CD4-positive, alpha-beta T cell treated with Interferon gamma for 1 hour (primary cell): ENCODE measurements at regions not wholly inside any gene's neighbourhood (a gene's known extent, or its start where the extent isn't known, plus 50 kb on each side); places are given as distances from the start of the nearest gene placed in this dataset.
"Not testable (repeated sequence)": the region's sequence is repeated elsewhere in the genome, so short reads cannot be mapped to it uniquely, and the experiment has no call there.

Source experiments
- DNase-seq: peaks from one replicate; pipeline ENCODE4 v3.0.0-alpha.2; 2020

DNA sequence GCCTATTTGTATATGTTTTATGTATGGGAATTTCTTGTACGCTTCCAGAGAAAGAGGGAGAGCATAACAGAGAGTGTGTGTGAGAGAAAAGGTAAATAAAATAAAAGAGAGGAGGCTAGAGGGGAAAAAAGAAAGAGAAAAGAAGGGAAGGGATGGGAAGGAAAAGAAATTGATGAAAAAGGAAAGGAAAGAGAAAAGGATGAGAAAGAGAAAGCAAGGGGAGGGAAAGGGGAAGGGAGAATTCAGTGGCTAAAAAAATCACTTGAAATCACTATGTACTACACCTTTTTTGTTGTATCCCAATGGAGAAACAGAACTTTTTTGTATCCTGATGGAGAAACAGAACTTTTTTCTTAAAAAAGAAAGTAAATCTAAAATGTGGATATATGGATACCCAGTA is 165.5 kb upstream of the MBNL1 start:
- DNase-seq, result no peak

DNA sequence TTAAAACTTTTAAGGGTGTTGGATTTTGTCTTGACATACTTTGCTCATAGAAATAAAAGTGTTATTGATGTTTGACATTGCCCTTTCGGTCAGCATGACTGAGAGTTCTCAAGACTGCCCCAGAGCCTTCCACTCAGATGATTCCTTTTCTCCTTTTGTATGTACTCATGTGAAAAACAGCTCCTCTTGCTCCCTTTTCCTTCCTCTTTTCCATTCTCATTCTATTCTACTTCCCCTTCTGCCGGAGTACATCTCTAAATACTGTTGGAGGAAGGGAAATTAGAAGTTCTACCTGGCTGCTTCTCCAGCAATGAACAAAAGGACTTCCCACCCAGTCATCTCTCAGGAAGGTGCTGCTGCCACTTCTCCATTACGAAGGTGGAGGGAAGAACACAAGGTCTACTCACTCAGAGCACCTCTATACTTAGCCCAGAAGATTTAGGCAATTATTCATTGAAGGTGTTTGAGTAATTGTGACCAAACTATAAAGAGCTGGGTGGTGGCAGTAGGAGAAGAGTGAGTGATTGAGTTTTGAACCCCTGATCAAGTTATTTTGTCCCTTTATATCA is 163.8 kb upstream of the MBNL1 start:
- no peak for DNase-seq

DNA sequence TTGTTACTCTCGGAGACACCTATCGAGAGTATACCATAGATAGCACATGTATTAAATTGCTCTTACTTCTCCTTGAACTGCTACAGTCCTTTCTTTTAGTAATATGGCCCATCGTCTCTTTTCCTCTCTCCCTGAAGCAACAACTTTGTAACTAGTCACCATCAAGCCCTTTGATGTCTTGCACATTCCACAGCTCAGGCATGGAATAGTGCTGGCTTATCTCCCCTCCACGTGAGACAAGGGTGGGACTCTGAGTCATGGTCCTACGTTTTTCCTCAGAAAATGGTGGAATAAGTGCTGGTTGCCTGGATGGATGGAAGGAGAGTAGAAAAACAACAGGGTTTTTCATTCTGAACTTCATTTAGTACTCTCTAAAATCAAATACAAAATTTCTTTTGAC is 163.3 kb upstream of the MBNL1 start:
- no peak for DNase-seq

DNA sequence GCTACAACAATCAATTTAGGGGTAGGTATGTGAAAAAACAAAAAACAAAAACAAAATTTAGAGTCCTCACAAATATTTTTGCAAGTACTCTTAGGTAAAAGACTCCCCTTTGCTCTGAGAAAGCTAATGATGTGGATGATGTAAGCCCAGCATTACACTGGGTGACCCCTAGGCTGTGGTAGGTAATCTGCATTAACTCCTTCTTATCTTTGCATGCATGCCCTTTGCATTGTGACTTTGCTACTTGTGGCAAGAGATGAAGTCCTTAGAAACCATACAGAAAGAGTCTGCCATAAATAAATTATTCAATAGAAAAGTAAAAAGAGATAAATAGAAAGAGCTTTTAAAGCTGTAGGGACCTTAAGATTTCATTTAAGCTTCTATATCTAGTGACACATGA is 159.7 kb upstream of the MBNL1 start:
- DNase-seq, result no peak

DNA sequence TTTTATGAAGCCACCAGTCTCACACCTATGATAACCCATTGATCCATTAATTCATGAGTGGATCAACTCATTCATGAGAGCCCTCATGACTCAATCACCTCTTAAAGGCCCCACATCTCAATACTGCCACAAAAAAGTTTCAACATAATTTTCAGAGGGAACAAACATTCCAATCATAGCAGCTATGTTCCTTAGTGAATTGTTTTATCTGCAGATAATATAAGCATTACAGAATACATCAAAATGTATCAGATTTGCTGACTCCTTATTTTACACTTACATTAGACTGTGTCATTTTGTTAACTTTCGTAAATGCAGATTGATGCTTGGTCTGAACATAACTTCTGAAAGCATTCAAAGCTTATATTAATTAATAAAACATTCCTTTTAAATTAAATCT is 155.3 kb upstream of the MBNL1 start:
- DNase-seq, result no peak

- no peak for DNase-seq
Observed at GRCh38 chr3:152113992-152114651, 154.6 kb upstream of the MBNL1 start.

DNA sequence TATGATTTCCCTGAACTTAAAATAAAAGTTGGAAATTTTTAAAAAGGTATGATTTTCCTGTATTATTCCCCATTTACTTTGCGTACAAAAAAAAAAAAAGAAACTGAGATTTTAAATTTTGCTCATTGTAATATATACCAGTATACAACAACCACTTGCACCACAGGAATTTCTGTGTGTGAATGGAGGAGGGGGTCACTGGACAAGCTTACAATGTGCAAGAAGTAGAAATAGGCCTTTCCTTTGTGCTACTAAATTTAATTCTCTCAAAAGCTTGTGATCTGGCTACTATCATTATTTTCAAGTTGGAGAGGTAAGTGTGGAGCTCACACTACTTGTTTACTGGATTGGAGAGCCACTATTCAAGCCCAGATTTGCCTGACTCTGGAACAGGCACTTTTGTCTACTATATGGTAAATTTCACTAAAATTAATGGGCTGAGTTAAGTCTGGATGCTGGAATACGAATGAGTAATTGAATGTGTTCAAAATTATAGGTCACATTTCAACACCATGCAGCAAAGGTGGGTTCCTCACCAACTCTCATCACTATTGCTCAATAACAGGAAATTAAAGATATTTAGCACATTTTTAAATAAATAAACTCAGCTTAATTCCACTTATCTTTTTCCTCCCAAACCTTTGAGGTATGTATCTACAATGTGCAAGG is 148.0 kb upstream of the MBNL1 start:
- no peak for DNase-seq

GRCh38 chr3:152121270-152121636 is 147.5 kb upstream of the MBNL1 start:
- no peak for DNase-seq

GRCh38 chr3:152122851-152123250 is 145.9 kb upstream of the MBNL1 start:
- no peak for DNase-seq

DNA sequence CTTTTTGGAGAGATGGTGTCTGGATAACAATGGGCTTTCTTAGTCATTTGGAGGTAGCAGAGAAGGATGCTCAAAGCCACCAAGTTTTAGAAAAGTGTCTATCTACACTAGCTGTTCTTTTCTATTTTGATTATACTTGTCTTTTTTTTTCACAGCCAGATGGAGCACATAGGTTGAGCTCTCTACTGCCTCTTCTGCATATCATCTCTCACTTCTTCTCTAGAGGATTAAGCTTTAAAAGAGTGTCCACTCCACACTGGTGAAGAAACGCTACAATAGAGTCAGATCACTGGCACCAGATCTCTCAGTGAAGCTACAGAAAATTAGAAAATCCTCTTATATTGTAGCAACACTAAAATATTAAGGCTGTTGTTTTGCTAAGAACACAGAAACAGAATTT is 145.3 kb upstream of the MBNL1 start:
- no peak for DNase-seq

GRCh38 chr3:152126260-152126659 is 142.5 kb upstream of the MBNL1 start:
- no peak for DNase-seq

- DNase-seq, result no peak
Observed at GRCh38 chr3:152127058-152127457, 141.7 kb upstream of the MBNL1 start.

- no peak for DNase-seq
Observed at GRCh38 chr3:152128356-152128755, 140.4 kb upstream of the MBNL1 start.

DNA sequence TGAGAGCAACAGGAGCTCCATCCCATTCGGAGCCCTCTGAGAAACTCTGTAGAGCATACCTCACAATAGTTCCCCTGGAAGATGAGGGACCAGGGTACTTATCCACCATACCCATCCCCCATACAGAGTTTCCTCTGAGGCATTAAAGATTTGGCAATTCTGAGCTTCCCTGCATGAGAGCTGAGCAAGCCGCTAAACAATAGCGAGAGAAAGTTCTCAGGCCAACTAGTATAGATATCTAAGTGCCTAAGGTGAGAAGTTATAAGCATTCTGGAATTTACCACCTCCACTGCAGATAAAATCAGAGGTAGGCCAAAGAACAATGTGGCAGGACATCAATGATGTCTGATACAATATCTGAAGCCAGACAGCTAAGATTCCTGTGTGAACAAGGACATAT is 129.1 kb upstream of the MBNL1 start:
- no peak for DNase-seq

DNA sequence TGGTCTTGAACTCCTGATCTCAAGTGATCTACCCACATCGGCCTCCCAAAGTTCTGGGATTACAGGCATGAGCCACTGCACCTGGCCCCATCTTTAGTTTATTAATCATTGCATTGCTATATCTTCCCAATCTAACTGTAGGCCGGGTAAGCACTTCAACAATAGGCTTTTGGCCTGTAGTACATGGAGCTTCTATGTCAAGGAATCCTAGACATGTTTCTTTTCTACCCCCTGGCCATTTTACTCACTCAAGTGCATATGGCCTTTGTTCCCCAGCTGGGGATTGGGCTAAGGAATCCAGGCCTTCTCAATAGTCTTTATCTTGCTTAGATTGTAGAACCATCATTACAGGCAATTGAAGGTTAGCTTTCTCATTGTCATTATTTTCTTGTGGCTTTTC is 122.3 kb upstream of the MBNL1 start:
- DNase-seq, result no peak

DNA sequence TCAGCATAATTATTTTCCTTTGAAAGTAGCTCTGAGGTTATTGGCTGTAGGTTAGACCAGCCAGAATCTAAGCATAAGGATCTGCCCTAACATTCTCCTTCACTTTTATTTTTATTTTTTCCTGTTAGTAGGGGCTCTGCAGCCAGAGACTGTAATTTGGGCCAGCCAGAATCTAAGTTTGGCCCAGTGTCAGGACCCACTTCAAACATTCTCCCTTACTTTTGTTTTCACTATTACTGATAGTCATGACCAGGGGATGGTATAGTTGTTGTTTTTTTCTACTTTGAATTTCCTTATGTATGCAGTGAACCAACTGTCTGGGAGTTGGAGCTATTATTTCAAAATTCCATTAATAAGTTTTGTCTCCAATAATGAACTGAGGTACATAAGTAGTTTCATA is 121.0 kb upstream of the MBNL1 start:
- no peak for DNase-seq

DNA sequence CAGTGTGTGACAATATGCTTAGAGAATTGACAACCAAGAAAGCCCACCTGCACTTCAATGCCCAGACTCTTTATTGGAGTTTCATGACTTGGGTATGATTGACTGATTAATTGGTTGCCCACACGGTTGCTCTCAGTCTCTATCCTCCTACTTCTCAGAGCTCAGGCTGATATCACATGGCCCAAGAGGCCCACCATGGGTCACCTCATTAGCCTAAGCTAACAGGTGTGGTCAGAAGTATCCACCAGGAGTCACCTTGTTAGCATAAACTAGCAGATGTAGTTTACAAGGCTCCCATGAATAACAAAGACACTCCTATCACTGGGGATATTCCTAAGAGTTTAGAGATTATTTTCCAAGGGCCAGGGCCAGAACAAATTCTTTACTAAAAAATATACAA is 120.2 kb upstream of the MBNL1 start:
- DNase-seq, result no peak

GRCh38 chr3:152149832-152150231 is 118.9 kb upstream of the MBNL1 start:
- DNase-seq, result no peak

DNA sequence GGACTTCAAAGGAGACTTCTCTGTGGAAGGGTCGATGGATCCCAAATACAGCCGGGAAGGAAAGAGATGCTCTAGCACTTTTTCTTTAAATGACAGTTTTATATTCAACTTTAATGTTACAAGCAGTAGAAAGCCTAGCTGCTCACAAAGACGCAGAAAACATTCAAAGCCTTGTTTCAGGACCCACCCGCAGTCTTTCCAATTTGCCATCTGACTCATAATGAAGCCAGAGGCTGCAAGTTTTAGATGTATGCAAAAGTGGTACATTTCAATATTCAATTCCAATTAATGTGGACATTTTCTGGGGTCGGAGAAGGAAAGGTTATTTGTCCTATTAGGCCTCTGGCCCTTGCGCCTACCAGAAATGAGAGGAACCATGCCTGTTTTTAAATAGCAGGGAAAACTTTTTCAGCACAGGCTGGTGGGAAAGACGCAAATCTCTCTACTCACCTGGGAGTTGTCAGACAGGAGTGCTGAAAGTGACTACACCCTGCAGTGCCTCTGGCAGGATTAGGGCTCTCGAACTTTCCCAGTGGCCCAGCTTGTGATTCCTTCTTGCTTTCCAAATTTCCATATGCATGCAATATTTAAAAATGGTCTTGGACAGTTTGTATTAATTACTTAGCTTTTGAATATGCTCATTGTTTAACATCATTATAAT is 117.4 kb upstream of the MBNL1 start:
- DNase-seq, result no peak

DNA sequence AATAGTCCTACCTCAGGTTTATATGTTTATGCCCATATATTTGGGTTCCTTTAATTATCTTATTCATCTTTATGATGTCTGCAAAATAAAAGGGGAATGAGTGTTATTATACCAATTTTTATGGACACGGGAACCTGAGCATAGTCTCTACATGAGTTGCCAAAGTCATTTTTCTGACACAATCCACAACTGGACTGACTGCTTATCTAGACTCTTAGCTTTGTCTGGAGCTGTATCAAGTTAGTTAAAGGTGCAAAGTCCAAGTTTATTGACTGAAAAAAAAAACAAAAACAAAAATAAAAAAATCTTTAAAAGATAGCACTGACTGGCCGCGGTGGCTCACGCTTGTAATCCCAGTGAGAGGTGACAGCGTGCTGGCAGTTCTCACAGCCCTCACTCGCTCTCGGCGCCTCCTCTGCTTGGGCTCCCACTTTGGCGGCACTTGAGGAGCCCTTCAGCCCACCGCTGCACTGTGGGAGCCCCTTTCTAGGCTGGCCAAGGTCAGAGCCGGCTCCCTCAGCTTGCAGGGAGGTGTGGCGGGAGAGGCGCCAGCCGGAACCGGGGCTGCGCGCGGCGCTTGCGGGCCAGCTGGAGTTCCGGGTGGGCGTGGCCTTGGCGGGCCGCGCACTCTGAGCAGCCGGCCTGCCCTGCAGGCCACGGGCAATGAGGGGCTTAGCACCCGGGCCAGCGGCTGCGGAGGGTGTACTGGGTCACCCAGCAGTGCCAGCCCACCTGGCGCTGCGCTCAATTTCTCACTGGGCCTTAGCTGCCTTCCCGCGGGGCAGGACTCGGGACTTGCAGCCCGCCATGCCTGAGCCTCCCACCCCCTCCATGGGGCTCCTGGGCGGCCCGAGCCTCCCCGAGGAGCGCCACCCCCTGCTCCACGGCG is 116.6 kb upstream of the MBNL1 start:
- not testable (repeated sequence) for DNase-seq

GRCh38 chr3:152153115-152153514 is 115.6 kb upstream of the MBNL1 start:
- DNase-seq, result not testable (repeated sequence)

GRCh38 chr3:152155246-152156020 is 113.3 kb upstream of the MBNL1 start:
- DNase-seq, result no peak
